A673 (cell line): ENCODE measurements at regions not wholly inside any gene's neighbourhood (a gene's known extent, or its start where the extent isn't known, plus 50 kb on each side); places are given as distances from the start of the nearest gene placed in this dataset.

Experiments
- BruUV-seq: library from RNA; stranded (reverse); fragments of 400-500 nt; replicated peaks from 2 replicates; lab custom pipeline; 2021; lab: Mats Ljungman, UMichigan
- CTCF ChIA-PET: fragments of 300-600 bp; sonication (Branson Sonifier 250); formaldehyde crosslinking; loops from one replicate; lab custom pipeline; 2022; ENCODE audit warnings: antibody characterized with exemption; lab: Charles Lee
- POLR2A ChIA-PET: fragments of 300-600 bp; sonication (Branson Sonifier 250); formaldehyde crosslinking; loops from one replicate; lab custom pipeline; 2022; ENCODE audit warnings: antibody characterized with exemption; ENCODE audit not compliant: low non-redundant PET; lab: Charles Lee
- DNase-seq: peaks from one replicate; pipeline ENCODE4 v3.0.0-alpha.2; 2015; ENCODE audit warnings: low spot score
- H3K27ac ChIP-seq: fragments of 200-600 bp; sonication (generic); 2 replicates; pipeline ENCODE4 v1.5.1; 2016; ENCODE audit warnings: mixed run types, low read depth, mild to moderate bottlenecking, mixed read lengths, antibody characterized with exemption, low read length; ENCODE audit not compliant: poor library complexity, severe bottlenecking
- H3K27me3 ChIP-seq: fragments of 200-600 bp; sonication (generic); replicated peaks from 2 replicates; pipeline ENCODE4 v1.6.1; 2017; ENCODE audit warnings: mixed run types, low read depth, mild to moderate bottlenecking, mixed read lengths, antibody characterized with exemption, low read length; ENCODE audit not compliant: insufficient read depth, poor library complexity
- H3K36me3 ChIP-seq: fragments of 200-600 bp; sonication (generic); 2 replicates; pipeline ENCODE4 v1.6.1; 2016; ENCODE audit warnings: mixed run types, mild to moderate bottlenecking, mixed read lengths, antibody characterized with exemption, low read length; ENCODE audit not compliant: insufficient read depth, poor library complexity, severe bottlenecking
- H3K4me1 ChIP-seq: fragments of 200-600 bp; sonication (generic); 2 replicates; pipeline ENCODE4 v1.6.1; 2017; ENCODE audit warnings: mixed run types, mild to moderate bottlenecking, mixed read lengths, antibody characterized with exemption, low read length; ENCODE audit not compliant: insufficient read depth, poor library complexity, severe bottlenecking
- H3K4me3 ChIP-seq: fragments of 200-600 bp; sonication (generic); 2 replicates; pipeline ENCODE4 v1.5.1; 2016; ENCODE audit warnings: low read depth, mixed run types, mild to moderate bottlenecking, mixed read lengths, low read length; ENCODE audit not compliant: poor library complexity, severe bottlenecking
- H3K9me3 ChIP-seq: fragments of 200-600 bp; sonication (generic); 2 replicates; pipeline ENCODE4 v1.6.1; 2016; ENCODE audit warnings: mixed run types, low read depth, mild to moderate bottlenecking, mixed read lengths, antibody characterized with exemption, low read length; ENCODE audit not compliant: poor library complexity, severe bottlenecking
- CTCF ChIP-seq: fragments of 300-800, 200-600 bp; sonication (generic); conservative IDR thresholded peaks from 2 replicates; pipeline ENCODE4 v1.5.1; 2017; ENCODE audit warnings: low read depth, mild to moderate bottlenecking, antibody characterized with exemption, low read length, moderate library complexity, mixed read lengths
- EZH2 ChIP-seq: fragments of 200-600 bp; sonication (generic); IDR thresholded peaks from 2 replicates; pipeline ENCODE4 v1.6.1; 2017; ENCODE audit warnings: borderline replicate concordance, low read depth, mild to moderate bottlenecking, mixed read lengths, antibody characterized with exemption, low read length; ENCODE audit not compliant: poor library complexity, severe bottlenecking
- intact Hi-C: fragments of 100-400 bp; cut with micrococcal nuclease; formaldehyde crosslinking; loops from one replicate; pipeline ENCODE4 v1.10.0; 2022; ENCODE audit not compliant: unreplicated experiment

- H3K27ac ChIP-seq: no peak overlapping the region
- no peaks in the 10 kb centered on the region for H3K9me3 ChIP-seq
- TF ChIP-seq EZH2: no peak
- TF ChIP-seq CTCF: no peak
- CTCF ChIA-PET: no interaction called here
- no peak for DNase-seq
- H3K36me3 ChIP-seq: no peaks in the 10 kb centered on the region
- H3K27me3 ChIP-seq: no peaks in the 10 kb centered on the region
- H3K4me3 ChIP-seq: no peak overlapping the region
- intact Hi-C loops: no loop called here
- H3K4me1 ChIP-seq: no peaks in the 10 kb centered on the region
- POLR2A ChIA-PET: no interaction called here
- BruUV-seq: no TSS peak
Measured at GRCh38 chr4:167509551-167509950, 275.3 kb upstream of the SPOCK3 start.

GRCh38 chr4:167524091-167524490 is 289.8 kb upstream of the SPOCK3 start:
- TF ChIP-seq CTCF: no peak
- TF ChIP-seq EZH2: no peak
- Histone ChIP-seq H3K36me3 (no peaks in the 10 kb centered on the region), H3K27me3 (no peaks in the 10 kb centered on the region), H3K27ac (no peak overlapping the region), H3K9me3 (no peaks in the 10 kb centered on the region), H3K4me3 (no peak overlapping the region), H3K4me1 (no peaks in the 10 kb centered on the region)
- CTCF ChIA-PET: no interaction called here
- intact Hi-C loops: no loop called here
- DNase-seq: no peak
- no TSS peak for BruUV-seq
- POLR2A ChIA-PET: no interaction called here

- no peak overlapping the region for H3K27ac ChIP-seq
- TF ChIP-seq EZH2 (no peak), CTCF (no peak)
- H3K27me3 ChIP-seq: no peaks in the 10 kb centered on the region
- no peaks in the 10 kb centered on the region for H3K36me3 ChIP-seq
- H3K4me3 ChIP-seq: no peak overlapping the region
- no TSS peak for BruUV-seq
- DNase-seq: no peak
- no peaks in the 10 kb centered on the region for H3K9me3 ChIP-seq
- no peaks in the 10 kb centered on the region for H3K4me1 ChIP-seq
- CTCF ChIA-PET: no interaction called here
- intact Hi-C loops: no loop called here
- POLR2A ChIA-PET: no interaction called here
Measured at GRCh38 chr4:167537761-167538160, 303.5 kb upstream of the SPOCK3 start.
